ENCODE measurements at regions not wholly inside any gene's neighbourhood (a gene's known extent, or its start where the extent isn't known, plus 50 kb on each side); places are given as distances from the start of the nearest gene placed in this dataset.

DNA sequence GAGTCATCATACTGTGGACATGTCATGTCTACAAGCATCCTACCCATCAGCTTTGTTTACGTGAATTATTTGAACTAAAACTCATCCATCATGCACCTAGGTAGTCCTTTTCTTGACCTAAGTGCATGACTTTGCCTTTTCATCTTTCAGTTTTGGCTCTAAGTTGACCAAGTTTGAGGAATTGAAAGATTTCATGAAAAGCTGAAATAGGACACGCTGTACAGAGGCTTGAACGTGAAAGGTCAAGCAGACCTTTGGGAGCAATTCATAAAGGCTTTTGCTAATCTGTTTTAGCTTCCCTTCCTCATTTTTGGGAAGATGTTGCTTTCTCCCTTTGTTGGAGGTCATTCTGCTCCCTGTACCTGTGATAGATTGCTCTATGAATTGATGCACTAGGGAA lies 55.1 kb upstream of the MLIP start:
- DNase-seq (ENCODE audit: low read depth in 4 of 4, low spot score in 3 of 4), result no peak

DNA sequence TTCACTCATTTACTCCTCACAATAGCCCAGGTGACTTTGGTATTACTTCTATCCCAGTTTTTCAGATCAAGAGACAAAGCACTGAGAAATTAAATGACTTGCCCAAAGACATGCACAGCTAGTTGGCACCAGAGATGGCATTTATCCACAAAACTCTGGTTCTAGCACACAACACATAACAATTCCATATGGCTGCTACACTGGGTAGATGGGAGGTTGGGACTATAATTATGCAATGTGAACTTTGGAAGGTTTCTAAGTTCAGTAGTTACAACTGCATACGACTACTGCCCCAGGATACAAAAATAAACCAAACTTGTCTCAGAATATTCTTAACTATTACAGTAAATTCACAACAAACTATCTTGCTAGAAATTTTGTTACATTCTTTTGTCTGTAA lies 54.2 kb upstream of the MLIP start:
- DNase-seq (ENCODE audit: low read depth in 4 of 4, low spot score in 3 of 4), result no peak

DNA sequence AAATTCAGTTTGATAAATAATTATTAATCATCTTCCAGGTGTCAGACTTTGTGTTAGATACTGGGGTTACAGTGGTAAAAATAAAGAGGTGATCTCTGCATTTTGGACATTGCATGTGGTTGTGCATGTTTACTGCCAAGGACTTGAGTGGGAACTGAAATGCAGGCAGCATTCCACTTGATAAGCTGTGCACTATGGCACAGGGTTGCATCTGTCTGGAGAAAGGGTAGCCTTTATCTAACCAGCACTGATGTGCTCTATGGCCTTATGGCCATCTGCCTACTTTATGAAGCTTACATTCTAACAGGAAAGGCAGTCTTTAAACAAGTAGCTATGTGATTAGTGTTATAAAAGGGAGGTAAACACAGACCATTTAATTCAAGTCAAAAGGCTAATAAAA lies 53.0 kb upstream of the MLIP start:
- DNase-seq (ENCODE audit: low read depth in 4 of 4, low spot score in 3 of 4), result no peak

DNA sequence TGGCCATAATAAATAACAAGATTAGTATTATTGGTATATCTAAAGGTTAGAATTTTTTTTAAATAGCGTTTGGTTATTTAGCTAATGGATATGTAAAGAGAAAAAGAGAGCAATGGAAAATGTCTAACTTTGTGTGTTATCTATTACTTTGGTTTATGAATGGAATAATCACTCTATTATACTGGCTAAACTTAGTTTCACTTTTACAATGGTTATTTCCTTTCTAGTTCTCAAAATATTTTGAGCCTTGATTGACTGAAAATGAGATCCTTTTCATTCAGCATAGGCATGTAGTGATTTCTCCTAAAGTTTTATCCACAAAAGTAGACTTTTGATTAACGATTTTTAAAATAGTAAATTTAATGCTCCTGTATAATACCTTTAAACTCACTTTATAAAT lies 51.6 kb upstream of the MLIP start:
- DNase-seq (ENCODE audit: low read depth in 4 of 4, low spot score in 3 of 4), result no peak

DNA sequence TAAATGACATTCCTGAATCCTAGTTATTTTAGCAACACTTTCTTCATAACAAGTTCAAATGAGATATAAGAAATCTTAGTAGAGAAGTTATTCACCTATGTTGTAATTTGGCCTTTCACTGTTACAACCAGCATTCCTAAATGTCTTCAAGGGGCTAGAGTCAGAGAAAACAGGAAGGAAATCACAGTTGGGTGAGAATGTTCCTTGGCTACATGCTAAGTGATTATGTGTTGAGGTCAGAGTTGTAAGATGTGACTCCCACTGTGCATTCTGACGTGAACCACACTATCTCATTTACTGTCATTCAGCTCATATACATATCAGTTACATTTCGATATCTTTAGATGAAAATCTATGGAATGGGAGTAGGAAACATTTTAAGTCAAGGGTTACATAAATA lies 51.0 kb upstream of the MLIP start:
- DNase-seq (ENCODE audit: low read depth in 4 of 4, low spot score in 3 of 4), result no peak
